Prostate gland (tissue), 2 donors: ENCODE measurements at regions not wholly inside any gene's neighbourhood (a gene's known extent, or its start where the extent isn't known, plus 50 kb on each side); places are given as distances from the start of the nearest gene placed in this dataset.

Experiments
- DNase-seq: peaks from one replicate; pipeline ENCODE4 v3.0.0-alpha.2; 2019; ENCODE audit warnings: low spot score
- H3K27ac ChIP-seq, 2 donors: fragments of 200-600 bp; sonication (generic); 2 replicates each; pipeline ENCODE4 v1.5.1; 2017 to 2019
- H3K27me3 ChIP-seq: fragments of 200-600 bp; sonication (generic); replicated peaks from 2 replicates; pipeline ENCODE4 v1.5.1; 2019; ENCODE audit not compliant: insufficient read depth
- H3K36me3 ChIP-seq, 2 donors: fragments of 200-600 bp; sonication (generic); 1 replicate in 1 of 2; 2 replicates in 1 of 2; pipeline versions ENCODE4 v1.5.1 to v1.8.1; 2017 to 2019
- H3K4me1 ChIP-seq: fragments of 200-600 bp; sonication (generic); replicated peaks from 2 replicates; pipeline ENCODE4 v1.5.1; 2019
- H3K4me3 ChIP-seq, 2 donors: fragments of 200-600 bp; sonication (generic); 2 replicates each; pipeline ENCODE4 v1.5.1; 2017 to 2019
- H3K9me3 ChIP-seq: fragments of 200-600 bp; sonication (generic); 2 replicates; pipeline ENCODE4 v1.5.1; 2017
- POLR2A ChIP-seq: fragments of 450-650 bp; IDR thresholded peaks from one replicate; pipeline ENCODE4 v1.6.1; 2016; ENCODE audit warnings: antibody characterized with exemption, mild to moderate bottlenecking
- POLR2AphosphoS5 ChIP-seq: sonication (generic); formaldehyde crosslinking; IDR thresholded peaks from one replicate; pipeline ENCODE4 v1.6.1; 2017; ENCODE audit warnings: antibody characterized with exemption
- WGBS: methylation state at CpG from one replicate; pipeline ENCODE4 v1.1.5; 2018; 5-methylcytosine and 5-hydroxymethylcytosine counted together
- intact Hi-C: fragments of 100-400 bp; cut with DNase I; formaldehyde crosslinking; loops from one replicate; pipeline ENCODE4 v1.14.2; 2022
- TF ChIP-seq, protein P1 (sequence below), 4 experiments: fragments of 200-600 bp in 2 of 4; fragments of 450-650 bp in 2 of 4; sonication (generic) in 2 of 4; IDR thresholded peaks; 1 replicate in 3 of 4; 2 replicates in 1 of 4; pipeline ENCODE4 v1.5.1; 2016 to 2019; ENCODE audit warnings: antibody characterized with exemption in 4 of 4, mild to moderate bottlenecking in 2 of 4, moderate library complexity in 2 of 4

DNA sequence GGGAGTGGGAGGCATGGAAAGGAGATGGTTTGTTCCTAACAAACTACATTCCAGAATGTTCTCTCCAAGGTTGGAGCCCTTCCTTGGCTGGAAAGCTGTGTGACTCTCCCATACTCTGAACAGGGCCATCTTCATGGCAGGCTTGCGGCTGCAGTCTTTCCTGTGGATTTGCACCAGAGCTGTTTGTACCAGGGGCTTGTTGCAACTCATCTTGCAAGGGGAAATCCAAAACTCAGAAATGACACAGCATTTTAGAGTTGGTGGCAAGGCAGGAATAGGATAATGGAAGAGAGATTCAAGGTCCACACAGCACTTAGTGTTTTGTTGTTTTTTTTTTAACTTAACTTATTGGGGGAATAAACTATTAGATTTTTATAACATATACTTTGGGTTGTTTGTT is 73.7 kb upstream of the ZNF516 start:
- 71% methylated on average over 1 of the region's 1 CpG for WGBS
- Histone ChIP-seq H3K27me3 (no peaks in the 10 kb centered on the region), H3K9me3 (no peaks in the 10 kb centered on the region), H3K36me3 (no peaks in the 10 kb centered on the region), H3K4me1 (peaks cover 7% of the 10 kb centered on the region), H3K4me3 (no peak overlapping the region), H3K27ac (no peak overlapping the region)
- intact Hi-C loops: loop anchor here (5.0 kb wide), 2 partner anchors 41 to 44 kb away; no protein-coding TSS in a partner anchor
- TF ChIP-seq POLR2AphosphoS5 (no peak), POLR2A (no peak)
- TF ChIP-seq, protein P1, sequence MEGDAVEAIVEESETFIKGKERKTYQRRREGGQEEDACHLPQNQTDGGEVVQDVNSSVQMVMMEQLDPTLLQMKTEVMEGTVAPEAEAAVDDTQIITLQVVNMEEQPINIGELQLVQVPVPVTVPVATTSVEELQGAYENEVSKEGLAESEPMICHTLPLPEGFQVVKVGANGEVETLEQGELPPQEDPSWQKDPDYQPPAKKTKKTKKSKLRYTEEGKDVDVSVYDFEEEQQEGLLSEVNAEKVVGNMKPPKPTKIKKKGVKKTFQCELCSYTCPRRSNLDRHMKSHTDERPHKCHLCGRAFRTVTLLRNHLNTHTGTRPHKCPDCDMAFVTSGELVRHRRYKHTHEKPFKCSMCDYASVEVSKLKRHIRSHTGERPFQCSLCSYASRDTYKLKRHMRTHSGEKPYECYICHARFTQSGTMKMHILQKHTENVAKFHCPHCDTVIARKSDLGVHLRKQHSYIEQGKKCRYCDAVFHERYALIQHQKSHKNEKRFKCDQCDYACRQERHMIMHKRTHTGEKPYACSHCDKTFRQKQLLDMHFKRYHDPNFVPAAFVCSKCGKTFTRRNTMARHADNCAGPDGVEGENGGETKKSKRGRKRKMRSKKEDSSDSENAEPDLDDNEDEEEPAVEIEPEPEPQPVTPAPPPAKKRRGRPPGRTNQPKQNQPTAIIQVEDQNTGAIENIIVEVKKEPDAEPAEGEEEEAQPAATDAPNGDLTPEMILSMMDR (IDR thresholded peaks at IDR 0.05): no peak
- DNase-seq: no peak

DNA sequence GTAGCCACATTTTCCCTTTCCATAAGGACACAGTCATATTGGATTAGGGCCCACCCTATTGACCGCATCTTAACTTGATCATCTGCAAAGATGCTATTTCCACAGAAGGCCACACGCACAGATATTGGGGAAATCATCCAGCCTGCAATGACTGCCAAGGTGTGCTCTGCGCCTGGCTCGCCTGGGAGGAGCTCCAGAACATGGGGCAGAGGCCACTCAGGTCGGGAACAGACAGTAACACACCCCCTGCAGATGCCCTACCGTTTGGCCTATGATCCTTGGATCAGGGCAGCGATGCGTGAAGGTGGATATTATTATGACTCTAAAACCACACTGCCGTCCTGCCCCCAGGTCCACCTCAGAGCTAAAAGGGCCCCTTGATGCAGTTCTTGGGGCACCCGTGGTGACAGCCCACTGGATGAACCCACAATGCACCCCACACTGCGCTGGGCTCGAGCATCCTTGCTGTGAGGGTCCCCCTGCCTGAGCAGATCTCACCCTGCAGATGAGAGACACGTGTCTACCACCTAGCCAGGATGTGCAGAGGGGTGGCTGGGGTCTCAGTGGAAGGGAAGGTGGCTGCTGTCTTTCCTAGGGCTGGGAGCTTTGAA is 72.9 kb upstream of the ZNF516 start:
- H3K36me3 ChIP-seq: no peaks in the 10 kb centered on the region
- no peaks in the 10 kb centered on the region for H3K9me3 ChIP-seq
- TF ChIP-seq POLR2A: no peak
- TF ChIP-seq, protein P1 (IDR thresholded peaks at IDR 0.05): no peak
- TF ChIP-seq POLR2AphosphoS5: no peak
- peaks cover 7% of the 10 kb centered on the region for H3K4me1 ChIP-seq
- intact Hi-C loops: loop anchor here (5.0 kb wide), 2 partner anchors 41 to 44 kb away; no protein-coding TSS in a partner anchor
- H3K27me3 ChIP-seq: no peaks in the 10 kb centered on the region
- no peak overlapping the region for H3K4me3 ChIP-seq
- DNase-seq: no peak
- 96% methylated on average over 13 of the region's 13 CpGs for WGBS
- H3K27ac ChIP-seq: no peak overlapping the region

DNA sequence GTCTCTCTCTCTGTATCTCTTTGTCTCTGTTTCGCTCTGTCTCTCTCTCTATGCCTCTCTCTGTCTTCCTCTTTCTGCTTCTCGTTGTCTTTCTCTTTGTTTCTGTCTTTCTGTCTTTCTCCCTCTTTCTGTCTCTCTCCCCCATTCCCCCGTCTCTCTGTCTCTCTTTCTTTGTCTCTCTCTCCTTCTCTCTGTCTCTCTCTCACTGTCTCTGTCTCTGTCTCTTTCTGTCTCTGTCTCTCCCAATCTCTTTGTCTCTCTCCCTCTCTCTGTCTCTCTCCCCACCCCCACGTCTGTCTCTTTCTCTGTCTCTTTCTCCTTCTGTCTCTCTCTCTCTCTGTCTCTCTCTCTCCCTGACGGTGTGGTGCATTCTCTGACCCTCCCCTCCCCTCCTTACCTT is 71.9 kb upstream of the ZNF516 start:
- Histone ChIP-seq H3K9me3 (no peaks in the 10 kb centered on the region), H3K36me3 (no peaks in the 10 kb centered on the region), H3K27ac (no peak overlapping the region), H3K4me1 (peaks cover 7% of the 10 kb centered on the region), H3K27me3 (no peaks in the 10 kb centered on the region), H3K4me3 (no peak overlapping the region)
- 86% methylated on average over 5 of the region's 5 CpGs for WGBS
- TF ChIP-seq POLR2AphosphoS5 (no peak), POLR2A (no peak)
- TF ChIP-seq, protein P1 (IDR thresholded peaks at IDR 0.05): no peak
- intact Hi-C loops: loop anchor here (5.0 kb wide), 2 partner anchors 40 to 45 kb away; no protein-coding TSS in a partner anchor
- no peak for DNase-seq

DNA sequence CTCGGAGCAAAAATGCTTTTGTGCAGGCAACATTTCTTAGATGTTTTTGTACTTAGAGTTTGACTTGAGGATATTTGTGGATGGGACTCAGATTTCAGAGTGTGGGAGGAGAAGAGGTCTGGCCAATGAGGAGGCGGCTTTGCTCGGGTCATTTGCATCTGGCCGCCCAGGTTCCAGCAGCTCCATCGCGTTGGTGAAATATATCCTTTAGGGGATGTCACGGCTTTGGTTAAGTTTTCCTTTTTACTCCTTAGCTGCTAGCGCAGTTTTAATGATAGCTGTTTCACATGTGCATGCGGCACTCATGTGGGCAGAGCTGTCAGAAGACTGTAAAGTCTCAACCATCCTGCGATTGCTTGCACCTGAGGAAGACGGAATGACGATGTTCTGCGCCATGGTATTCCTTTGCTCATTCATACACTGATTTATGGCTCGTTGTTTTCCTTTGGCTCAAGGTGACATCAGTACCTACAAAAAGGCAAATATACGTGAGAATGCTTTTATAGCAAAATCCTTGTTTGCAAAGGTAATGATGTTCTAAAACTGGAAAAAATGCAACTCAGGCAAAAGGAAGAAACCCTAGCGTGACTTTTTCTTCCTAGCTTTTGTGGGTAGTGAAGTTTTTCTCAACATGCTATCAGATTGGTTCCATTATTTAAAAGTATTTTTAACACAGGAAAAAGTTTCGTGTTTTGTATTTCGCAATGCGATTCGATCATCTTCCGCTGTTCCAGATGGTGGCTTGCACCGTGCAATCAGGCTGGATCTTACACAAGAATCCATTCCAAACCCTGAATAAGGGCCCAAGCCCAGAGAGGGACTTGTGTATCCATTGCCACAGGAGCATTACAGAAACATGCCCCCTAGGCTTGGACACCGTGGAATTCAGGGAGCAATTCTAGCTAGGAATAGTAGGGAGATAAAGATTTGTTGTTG is 70.5 kb upstream of the ZNF516 start:
- Histone ChIP-seq H3K9me3 (no peaks in the 10 kb centered on the region), H3K36me3 (no peaks in the 10 kb centered on the region), H3K4me3 (peak overlapping the region; percentile 15 to 25), H3K27me3 (no peaks in the 10 kb centered on the region), H3K4me1 (peaks cover 7% of the 10 kb centered on the region), H3K27ac (peak overlapping the region; percentile 68 to 75)
- intact Hi-C loops: loop anchor here (5.0 kb wide), 2 partner anchors 38 to 47 kb away; no protein-coding TSS in a partner anchor
- 8% methylated on average over 23 of the region's 23 CpGs for WGBS
- TF ChIP-seq, protein P1 (IDR thresholded peaks at IDR 0.05): no peak
- TF ChIP-seq POLR2A: no peak
- TF ChIP-seq POLR2AphosphoS5: peak; percentile 83
- peak; percentile 76 for DNase-seq
